Aorta (tissue), 5 donors: ENCODE measurements at regions not wholly inside any gene's neighbourhood (a gene's known extent, or its start where the extent isn't known, plus 50 kb on each side); places are given as distances from the start of the nearest gene placed in this dataset.

Experiments
- ATAC-seq: fragments of 200-7000 bp; cut with Tn5 transposase; one replicate; pipeline ENCODE4 v1.9.1; 2022; ENCODE audit warnings: moderate library complexity; ENCODE audit not compliant: low FRiP score
- DNase-seq, 2 donors: peaks; one replicate each; pipeline ENCODE4 v3.0.0-alpha.2; 2020
- H3K27ac ChIP-seq, 2 donors: one replicate each; pipeline ENCODE4 v1.5.1; 2013; ENCODE audit warnings: low read length in 2 of 2, mild to moderate bottlenecking in 2 of 2, moderate library complexity in 2 of 2, control low read depth in 1 of 2, inconsistent platforms in 1 of 2, low read depth in 1 of 2
- H3K27me3 ChIP-seq, 2 donors: one replicate each; pipeline ENCODE4 v1.6.1; 2013; ENCODE audit warnings: control low read depth in 1 of 2, low read length in 1 of 2, mild to moderate bottlenecking in 1 of 2, moderate library complexity in 1 of 2; ENCODE audit not compliant: insufficient read depth in 2 of 2, control insufficient read depth in 1 of 2
- H3K36me3 ChIP-seq, 2 donors: one replicate each; pipeline ENCODE4 v1.6.1; 2013; ENCODE audit warnings: control low read depth in 1 of 2, low read length in 1 of 2, mild to moderate bottlenecking in 1 of 2; ENCODE audit not compliant: insufficient read depth in 2 of 2, control insufficient read depth in 1 of 2
- H3K4me1 ChIP-seq, 2 donors: one replicate each; pipeline ENCODE4 v1.6.1; 2013; ENCODE audit warnings: low read length in 2 of 2, control low read depth in 1 of 2, mild to moderate bottlenecking in 1 of 2, moderate library complexity in 1 of 2; ENCODE audit not compliant: insufficient read depth in 2 of 2, control insufficient read depth in 1 of 2
- H3K4me3 ChIP-seq, 2 donors: one replicate each; pipeline ENCODE4 v1.5.1; 2013; ENCODE audit warnings: low read length in 2 of 2, control low read depth in 1 of 2, mild to moderate bottlenecking in 1 of 2
- H3K9me3 ChIP-seq: one replicate; pipeline ENCODE4 v1.6.1; 2013; ENCODE audit warnings: mild to moderate bottlenecking, low read length; ENCODE audit not compliant: control insufficient read depth
- WGBS, 2 donors: extraction: QIAGEN DNeasy Blood & Tissue Kit; methylation state at CpG; one replicate each; pipeline ENCODE4 v1.1.7; 2013; 5-methylcytosine and 5-hydroxymethylcytosine counted together
- intact Hi-C, 2 donors: fragments of 100-400 bp; cut with DNase I; formaldehyde crosslinking; loops; one replicate each; pipeline versions ENCODE4 v1.14.2 to v1.15.0; 2022
- donor health status: healthy with polysubstance abuse.
- donor health status: Bipolar disorder and iron deficiency.
- donor health status: DM: no; HTN: no; CAD: no.
- donor health status: DM: no; HTN: no; CAD: no.
- donor health status: DM: yes; HTN: yes; CAD: no.

- no peak for DNase-seq
- no peak overlapping the region for H3K27ac ChIP-seq
- intact Hi-C loops, result no loop called here
- no peak for ATAC-seq
- WGBS, 2 donors, result 51 to 70% methylated on average over 4 of the region's 4 CpGs
- no peaks in the 10 kb centered on the region for H3K9me3 ChIP-seq
- no peaks in the 10 kb centered on the region for H3K27me3 ChIP-seq
- no peaks in the 10 kb centered on the region for H3K4me1 ChIP-seq
- no peaks in the 10 kb centered on the region for H3K36me3 ChIP-seq
- H3K4me3 ChIP-seq, result no peak overlapping the region
These were observed 2003.8 kb upstream of the CDH9 start for GRCh38 chr5:29042152-29042551.

- intact Hi-C loops, result no loop called here
These were observed 2002.0 kb upstream of the CDH9 start for GRCh38 chr5:29040404-29040803.

GRCh38 chr5:29039994-29040393, 2001.6 kb upstream of the CDH9 start:
- H3K36me3 ChIP-seq, result no peaks in the 10 kb centered on the region
- no peaks in the 10 kb centered on the region for H3K9me3 ChIP-seq
- H3K4me1 ChIP-seq, result no peaks in the 10 kb centered on the region
- ATAC-seq, result no peak
- no peak for DNase-seq
- H3K27ac ChIP-seq, result no peak overlapping the region
- H3K4me3 ChIP-seq, result no peak overlapping the region
- 81 to 86% methylated on average over 1 of the region's 1 CpG for WGBS, 2 donors
- intact Hi-C loops, result no loop called here
- no peaks in the 10 kb centered on the region for H3K27me3 ChIP-seq

More at GRCh38 chr5:29040404-29040803, 2002.0 kb upstream of the CDH9 start:
- WGBS, 2 donors, result 79 to 86% methylated on average over 1 of the region's 1 CpG
- Histone ChIP-seq H3K27me3 (no peaks in the 10 kb centered on the region), H3K4me1 (no peaks in the 10 kb centered on the region), H3K9me3 (no peaks in the 10 kb centered on the region), H3K27ac (no peak overlapping the region), H3K36me3 (no peaks in the 10 kb centered on the region), H3K4me3 (no peak overlapping the region)
- ATAC-seq (no peak), DNase-seq (no peak)

- DNase-seq (no peak), ATAC-seq (no peak)
- Histone ChIP-seq H3K27me3 (no peaks in the 10 kb centered on the region), H3K9me3 (no peaks in the 10 kb centered on the region), H3K4me1 (no peaks in the 10 kb centered on the region), H3K27ac (no peak overlapping the region), H3K4me3 (no peak overlapping the region), H3K36me3 (no peaks in the 10 kb centered on the region)
- 61 to 67% methylated on average over 3 of the region's 3 CpGs for WGBS, 2 donors
- intact Hi-C loops, result no loop called here
These were observed 1999.3 kb upstream of the CDH9 start for GRCh38 chr5:29037716-29038115.

GRCh38 chr5:29024052-29024451, 1985.7 kb upstream of the CDH9 start:
- WGBS, 2 donors, result 90 to 92% methylated on average over 4 of the region's 4 CpGs
- H3K36me3 ChIP-seq, result no peaks in the 10 kb centered on the region
- intact Hi-C loops, result no loop called here
- no peak overlapping the region for H3K27ac ChIP-seq
- H3K9me3 ChIP-seq, result no peaks in the 10 kb centered on the region
- DNase-seq (no peak), ATAC-seq (no peak)
- H3K27me3 ChIP-seq, result no peaks in the 10 kb centered on the region
- no peaks in the 10 kb centered on the region for H3K4me1 ChIP-seq
- H3K4me3 ChIP-seq, result no peak overlapping the region

GRCh38 chr5:29023541-29023940, 1985.2 kb upstream of the CDH9 start:
- H3K36me3 ChIP-seq, result no peaks in the 10 kb centered on the region
- H3K27ac ChIP-seq, result no peak overlapping the region
- intact Hi-C loops, result no loop called here
- H3K27me3 ChIP-seq, result no peaks in the 10 kb centered on the region
- 70 to 81% methylated on average over 2 of the region's 2 CpGs for WGBS, 2 donors
- no peaks in the 10 kb centered on the region for H3K9me3 ChIP-seq
- no peak overlapping the region for H3K4me3 ChIP-seq
- no peak for ATAC-seq
- DNase-seq, result no peak
- no peaks in the 10 kb centered on the region for H3K4me1 ChIP-seq

GRCh38 chr5:29017501-29017900, 1979.1 kb upstream of the CDH9 start:
- 2 to 10% methylated on average over 3 of the region's 3 CpGs for WGBS, 2 donors
- ATAC-seq, result no peak
- intact Hi-C loops, result no loop called here

GRCh38 chr5:29016067-29016466, 1977.7 kb upstream of the CDH9 start:
- H3K4me1 ChIP-seq, result no peaks in the 10 kb centered on the region
- ATAC-seq (no peak), DNase-seq (no peak)

More at GRCh38 chr5:29017501-29017900, 1979.1 kb upstream of the CDH9 start:
- no peaks in the 10 kb centered on the region for H3K4me1 ChIP-seq
- H3K36me3 ChIP-seq, result no peaks in the 10 kb centered on the region
- no peaks in the 10 kb centered on the region for H3K27me3 ChIP-seq
- no peak overlapping the region for H3K4me3 ChIP-seq
- DNase-seq, result no peak
- no peak overlapping the region for H3K27ac ChIP-seq
- no peaks in the 10 kb centered on the region for H3K9me3 ChIP-seq

GRCh38 chr5:29015523-29015922, 1977.1 kb upstream of the CDH9 start:
- ATAC-seq (no peak), DNase-seq (no peak)
- no peaks in the 10 kb centered on the region for H3K9me3 ChIP-seq
- 89 to 90% methylated on average over 2 of the region's 2 CpGs for WGBS, 2 donors
- H3K27ac ChIP-seq, result no peak overlapping the region
- no peaks in the 10 kb centered on the region for H3K36me3 ChIP-seq
- H3K27me3 ChIP-seq, result no peaks in the 10 kb centered on the region
- intact Hi-C loops, result no loop called here
- no peak overlapping the region for H3K4me3 ChIP-seq
- H3K4me1 ChIP-seq, result no peaks in the 10 kb centered on the region

More at GRCh38 chr5:29016067-29016466, 1977.7 kb upstream of the CDH9 start:
- Histone ChIP-seq H3K36me3 (no peaks in the 10 kb centered on the region), H3K27me3 (no peaks in the 10 kb centered on the region), H3K9me3 (no peaks in the 10 kb centered on the region), H3K4me3 (no peak overlapping the region), H3K27ac (no peak overlapping the region)
- 67 to 69% methylated on average over 4 of the region's 4 CpGs for WGBS, 2 donors
- intact Hi-C loops, result no loop called here
